ENCODE measurements at regions not wholly inside any gene's neighbourhood (a gene's known extent, or its start where the extent isn't known, plus 50 kb on each side); places are given as distances from the start of the nearest gene placed in this dataset.

DNA sequence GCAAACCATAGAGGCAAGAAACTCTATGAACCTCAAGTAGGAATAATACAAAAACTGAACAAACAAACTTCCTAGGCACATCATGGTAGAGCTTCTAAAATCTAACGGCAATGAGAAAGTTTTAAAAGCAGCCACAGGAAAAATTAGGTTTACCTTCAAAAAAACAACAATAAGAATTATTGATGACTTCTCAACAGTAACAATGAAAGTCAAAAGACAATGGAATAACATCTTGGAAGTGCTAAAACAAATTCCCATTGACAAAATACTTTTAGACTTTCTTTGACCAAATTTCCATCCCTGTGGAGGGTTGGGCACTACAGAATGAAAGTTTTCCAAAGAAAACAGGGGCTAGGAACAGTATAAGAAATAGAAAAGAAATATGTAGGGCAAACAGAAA is 222.9 kb upstream of the ERCC4 start:
- no peak overlapping the region for H3K27ac ChIP-seq (ENCODE audit: extremely low read depth, low read depth, low read length)
- no peaks in the 10 kb centered on the region for H3K9me3 ChIP-seq (replicated peaks; ENCODE audit: control insufficient read depth, insufficient read depth, low read depth, low read length)
- intact Hi-C loops (cut with micrococcal nuclease): no loop called here
- BruUV-seq (replicated peaks): no TSS peak
- in situ Hi-C loops (cut with MboI): no loop called here
- H3K79me2 ChIP-seq (ENCODE audit: control insufficient read depth, insufficient read depth, low read length): no peaks in the 10 kb centered on the region
- no peaks in the 10 kb centered on the region for H3K4me1 ChIP-seq (replicated peaks in 1 of 2; ENCODE audit: control insufficient read depth in 2 of 2, insufficient read depth in 2 of 2, low read length in 2 of 2)
- no peak overlapping the region for H3K4me3 ChIP-seq
- TF ChIP-seq, protein P1, sequence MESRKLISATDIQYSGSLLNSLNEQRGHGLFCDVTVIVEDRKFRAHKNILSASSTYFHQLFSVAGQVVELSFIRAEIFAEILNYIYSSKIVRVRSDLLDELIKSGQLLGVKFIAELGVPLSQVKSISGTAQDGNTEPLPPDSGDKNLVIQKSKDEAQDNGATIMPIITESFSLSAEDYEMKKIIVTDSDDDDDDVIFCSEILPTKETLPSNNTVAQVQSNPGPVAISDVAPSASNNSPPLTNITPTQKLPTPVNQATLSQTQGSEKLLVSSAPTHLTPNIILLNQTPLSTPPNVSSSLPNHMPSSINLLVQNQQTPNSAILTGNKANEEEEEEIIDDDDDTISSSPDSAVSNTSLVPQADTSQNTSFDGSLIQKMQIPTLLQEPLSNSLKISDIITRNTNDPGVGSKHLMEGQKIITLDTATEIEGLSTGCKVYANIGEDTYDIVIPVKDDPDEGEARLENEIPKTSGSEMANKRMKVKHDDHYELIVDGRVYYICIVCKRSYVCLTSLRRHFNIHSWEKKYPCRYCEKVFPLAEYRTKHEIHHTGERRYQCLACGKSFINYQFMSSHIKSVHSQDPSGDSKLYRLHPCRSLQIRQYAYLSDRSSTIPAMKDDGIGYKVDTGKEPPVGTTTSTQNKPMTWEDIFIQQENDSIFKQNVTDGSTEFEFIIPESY (CRISPR knock-in tag; IDR thresholded peaks at IDR 0.05): no peak
- TF ChIP-seq TRIM28 (IDR thresholded peaks at IDR 0.05) (peak; percentile 79), CBX3 (IDR thresholded peaks at IDR 0.05; ENCODE audit: borderline replicate concordance in 1 of 2, low read length in 2 of 2) (peak in 1 of 2 experiments; percentile 50; a peak in 1 of 3 replicates)
- H3K27me3 ChIP-seq (ENCODE audit: control insufficient read depth in 2 of 2, insufficient read depth in 2 of 2, low read length in 2 of 2): no peaks in the 10 kb centered on the region
- no peak overlapping the region for H3K9ac ChIP-seq (ENCODE audit: insufficient read depth in 1 of 2, low read depth in 2 of 2, low read length in 2 of 2)
- H3K4me2 ChIP-seq (ENCODE audit: insufficient read depth, low read length): no peak overlapping the region
- ChIA-PET CTCF (ENCODE audit: low intra/inter-chr PET ratio) (no interaction called here), POLR2A (interaction anchor here (0.6 kb wide), 1 partner anchor 142 kb away, joined by 3 read pairs; no protein-coding TSS in a partner anchor)
- no peak overlapping the region for H2AFZ ChIP-seq (ENCODE audit: low read depth, low read length)
- no peak for ATAC-seq
- H3K36me3 ChIP-seq (ENCODE audit: control insufficient read depth, insufficient read depth, low read length): no peaks in the 10 kb centered on the region
- DNase-seq (ENCODE audit: extremely low read depth in 1 of 4, low spot score in 3 of 4): no peak
- H4K20me1 ChIP-seq (replicated peaks; ENCODE audit: control insufficient read depth, insufficient read depth, low read length): no peaks in the 10 kb centered on the region
- H3K9me1 ChIP-seq (ENCODE audit: control insufficient read depth, insufficient read depth, low read length): no peaks in the 10 kb centered on the region
- WGBS (ENCODE audit: insufficient coverage, low coverage, missing lambda C conversion rate): 0% methylated on average over 1 of the region's 1 CpG
- peak; percentile 23 for FAIRE-seq

DNA sequence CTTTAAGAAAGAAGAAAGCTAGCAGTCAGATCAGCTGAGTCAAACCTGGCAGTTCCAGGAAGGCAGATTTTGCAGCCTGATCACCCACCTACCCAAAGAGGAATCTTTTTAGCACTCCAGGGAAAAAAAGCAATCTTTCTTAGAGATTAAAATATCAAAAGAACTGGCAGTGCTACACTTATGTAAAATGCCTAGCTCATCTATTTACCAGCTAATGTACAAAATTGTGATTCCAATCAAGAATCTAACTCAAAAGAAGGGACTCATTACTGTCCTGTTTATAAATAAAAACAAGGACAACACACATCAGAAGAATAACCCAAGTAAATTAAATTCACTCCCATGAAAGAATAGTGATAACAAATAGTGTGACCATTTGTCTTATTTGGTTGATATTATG is 222.4 kb upstream of the ERCC4 start:
- no peak overlapping the region for H3K4me2 ChIP-seq (ENCODE audit: insufficient read depth, low read length)
- no peaks in the 10 kb centered on the region for H3K9me1 ChIP-seq (ENCODE audit: control insufficient read depth, insufficient read depth, low read length)
- no peaks in the 10 kb centered on the region for H3K9me3 ChIP-seq (replicated peaks; ENCODE audit: control insufficient read depth, insufficient read depth, low read depth, low read length)
- FAIRE-seq (no peak), DNase-seq (ENCODE audit: extremely low read depth in 1 of 4, low spot score in 3 of 4) (no peak), ATAC-seq (no peak)
- in situ Hi-C loops (cut with MboI): no loop called here
- H3K9ac ChIP-seq (ENCODE audit: insufficient read depth in 1 of 2, low read depth in 2 of 2, low read length in 2 of 2): no peak overlapping the region
- H3K4me1 ChIP-seq (replicated peaks in 1 of 2; ENCODE audit: control insufficient read depth in 2 of 2, insufficient read depth in 2 of 2, low read length in 2 of 2): no peaks in the 10 kb centered on the region
- no peaks in the 10 kb centered on the region for H3K27me3 ChIP-seq (ENCODE audit: control insufficient read depth in 2 of 2, insufficient read depth in 2 of 2, low read length in 2 of 2)
- H3K36me3 ChIP-seq (ENCODE audit: control insufficient read depth, insufficient read depth, low read length): no peaks in the 10 kb centered on the region
- no peak overlapping the region for H3K27ac ChIP-seq (ENCODE audit: extremely low read depth, low read depth, low read length)
- intact Hi-C loops (cut with micrococcal nuclease): no loop called here
- H2AFZ ChIP-seq (ENCODE audit: low read depth, low read length): no peak overlapping the region
- BruUV-seq (replicated peaks): no TSS peak
- ChIA-PET CTCF (ENCODE audit: low intra/inter-chr PET ratio) (no interaction called here), POLR2A (interaction anchor here (0.6 kb wide), 1 partner anchor 141 kb away, joined by 3 read pairs; no protein-coding TSS in a partner anchor)
- H3K4me3 ChIP-seq: no peak overlapping the region
- H3K79me2 ChIP-seq (ENCODE audit: control insufficient read depth, insufficient read depth, low read length): no peaks in the 10 kb centered on the region
- no peaks in the 10 kb centered on the region for H4K20me1 ChIP-seq (replicated peaks; ENCODE audit: control insufficient read depth, insufficient read depth, low read length)
- TF ChIP-seq, protein P2, sequence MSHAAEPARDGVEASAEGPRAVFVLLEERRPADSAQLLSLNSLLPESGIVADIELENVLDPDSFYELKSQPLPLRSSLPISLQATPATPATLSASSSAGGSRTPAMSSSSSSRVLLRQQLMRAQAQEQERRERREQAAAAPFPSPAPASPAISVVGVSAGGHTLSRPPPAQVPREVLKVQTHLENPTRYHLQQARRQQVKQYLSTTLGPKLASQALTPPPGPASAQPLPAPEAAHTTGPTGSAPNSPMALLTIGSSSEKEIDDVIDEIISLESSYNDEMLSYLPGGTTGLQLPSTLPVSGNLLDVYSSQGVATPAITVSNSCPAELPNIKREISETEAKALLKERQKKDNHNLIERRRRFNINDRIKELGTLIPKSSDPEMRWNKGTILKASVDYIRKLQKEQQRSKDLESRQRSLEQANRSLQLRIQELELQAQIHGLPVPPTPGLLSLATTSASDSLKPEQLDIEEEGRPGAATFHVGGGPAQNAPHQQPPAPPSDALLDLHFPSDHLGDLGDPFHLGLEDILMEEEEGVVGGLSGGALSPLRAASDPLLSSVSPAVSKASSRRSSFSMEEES (CRISPR knock-in tag; IDR thresholded peaks at IDR 0.05): no peak
- TF ChIP-seq RBM14 (IDR thresholded peaks at IDR 0.05; ENCODE audit: borderline replicate concordance, insufficient read depth, low read depth, low read length) (no peak), ZNF584 (CRISPR knock-in tag; IDR thresholded peaks at IDR 0.05; ENCODE audit: low read depth) (no peak), KLF6 (CRISPR knock-in tag; IDR thresholded peaks at IDR 0.05; ENCODE audit: borderline replicate concordance) (no peak), BDP1 (IDR thresholded peaks at IDR 0.05; ENCODE audit: insufficient read depth, insufficient read length) (no peak), FOXM1 (IDR thresholded peaks at IDR 0.05; ENCODE audit: low read depth) (no peak), FOXM1 (CRISPR knock-in tag; IDR thresholded peaks at IDR 0.05; ENCODE audit: low read depth) (no peak), BRCA1 (IDR thresholded peaks at IDR 0.05) (no peak), BRCA1 (CRISPR knock-in tag; IDR thresholded peaks at IDR 0.05) (no peak), KAT7 (CRISPR knock-in tag; IDR thresholded peaks at IDR 0.05; ENCODE audit: borderline replicate concordance) (no peak)
